Fibroblast of lung (primary cell): ENCODE measurements at regions not wholly inside any gene's neighbourhood (a gene's known extent, or its start where the extent isn't known, plus 50 kb on each side); places are given as distances from the start of the nearest gene placed in this dataset.

Experiments
- DNase-seq, 2 donors: peaks; one replicate each; pipeline versions ENCODE4 v3.0.0 to v3.0.0-alpha.2; 2010; ENCODE audit warnings: low read depth in 2 of 2
- H2AFZ ChIP-seq: 2 replicates; pipeline ENCODE4 v1.5.1; 2012; ENCODE audit warnings: low read length, control low read depth, inconsistent platforms
- H3K27ac ChIP-seq: 2 replicates; pipeline ENCODE4 v1.5.1; 2011; ENCODE audit warnings: low read length, control low read depth; ENCODE audit not compliant: insufficient read depth
- H3K27me3 ChIP-seq: 2 replicates; pipeline ENCODE4 v1.5.1; 2011; ENCODE audit warnings: mild to moderate bottlenecking, low read length; ENCODE audit not compliant: control insufficient read depth, insufficient read depth
- H3K36me3 ChIP-seq: 2 replicates; pipeline ENCODE4 v1.5.1; 2011; ENCODE audit warnings: low read length; ENCODE audit not compliant: control insufficient read depth, insufficient read depth
- H3K4me1 ChIP-seq: 2 replicates; pipeline ENCODE4 v1.5.1; 2011; ENCODE audit warnings: low read length; ENCODE audit not compliant: control insufficient read depth, insufficient read depth; ENCODE audit errors: extremely low read depth
- H3K4me2 ChIP-seq: 2 replicates; pipeline ENCODE4 v1.5.1; 2011; ENCODE audit warnings: low read length, control low read depth; ENCODE audit not compliant: insufficient read depth; ENCODE audit errors: extremely low read depth
- H3K4me3 ChIP-seq, 4 experiments: fragments of 200-600 bp in 1 of 4; sonication (generic) in 1 of 4; replicated peaks in 1 of 4; 2 replicates each; pipeline ENCODE4 v1.5.1; 2011 to 2016; ENCODE audit warnings: low read length in 4 of 4, low read depth in 3 of 4, mild to moderate bottlenecking in 3 of 4, control low read depth in 2 of 4, inconsistent platforms in 1 of 4, mixed read lengths in 1 of 4; ENCODE audit not compliant: insufficient read depth in 1 of 4; ENCODE audit errors: control extremely low read depth in 1 of 4
- H3K79me2 ChIP-seq: 2 replicates; pipeline ENCODE4 v1.5.1; 2012; ENCODE audit warnings: mild to moderate bottlenecking, low read length, inconsistent platforms; ENCODE audit not compliant: control insufficient read depth, insufficient read depth
- H3K9ac ChIP-seq: 2 replicates; pipeline ENCODE4 v1.5.1; 2011; ENCODE audit warnings: mild to moderate bottlenecking, low read length, control low read depth; ENCODE audit not compliant: insufficient read depth
- H3K9me3 ChIP-seq: 2 replicates; pipeline ENCODE4 v1.5.1; 2012; ENCODE audit warnings: low read depth, low read length; ENCODE audit not compliant: control insufficient read depth, insufficient read depth
- H4K20me1 ChIP-seq: 2 replicates; pipeline ENCODE4 v1.5.1; 2011; ENCODE audit warnings: low read length; ENCODE audit not compliant: control insufficient read depth, insufficient read depth; ENCODE audit errors: extremely low read depth
- EZH2 ChIP-seq: IDR thresholded peaks from 2 replicates; pipeline ENCODE4 v1.5.1; 2012; ENCODE audit warnings: low read length, control low read depth, mild to moderate bottlenecking; ENCODE audit errors: missing control alignments
- TF ChIP-seq, protein P1 (sequence below), 2 donors: IDR thresholded peaks in 1 of 2; conservative IDR thresholded peaks in 1 of 2; 1 replicate in 1 of 2; 2 replicates in 1 of 2; pipeline ENCODE4 v1.5.1; 2011 to 2012; ENCODE audit warnings: low read length in 2 of 2, control low read depth in 1 of 2, inconsistent platforms in 1 of 2, low read depth in 1 of 2, mild to moderate bottlenecking in 1 of 2

- DNase-seq = no peak
- Histone ChIP-seq H3K27me3 (no peaks in the 10 kb centered on the region), H3K36me3 (no peaks in the 10 kb centered on the region), H3K27ac (no peak overlapping the region), H3K79me2 (no peaks in the 10 kb centered on the region), H3K9me3 (no peaks in the 10 kb centered on the region), H3K4me2 (no peak overlapping the region), H3K4me3 (no peak overlapping the region), H4K20me1 (no peaks in the 10 kb centered on the region), H3K9ac (no peak overlapping the region), H3K4me1 (no peaks in the 10 kb centered on the region), H2AFZ (no peak overlapping the region)
- TF ChIP-seq EZH2 = no peak
- TF ChIP-seq, protein P1, sequence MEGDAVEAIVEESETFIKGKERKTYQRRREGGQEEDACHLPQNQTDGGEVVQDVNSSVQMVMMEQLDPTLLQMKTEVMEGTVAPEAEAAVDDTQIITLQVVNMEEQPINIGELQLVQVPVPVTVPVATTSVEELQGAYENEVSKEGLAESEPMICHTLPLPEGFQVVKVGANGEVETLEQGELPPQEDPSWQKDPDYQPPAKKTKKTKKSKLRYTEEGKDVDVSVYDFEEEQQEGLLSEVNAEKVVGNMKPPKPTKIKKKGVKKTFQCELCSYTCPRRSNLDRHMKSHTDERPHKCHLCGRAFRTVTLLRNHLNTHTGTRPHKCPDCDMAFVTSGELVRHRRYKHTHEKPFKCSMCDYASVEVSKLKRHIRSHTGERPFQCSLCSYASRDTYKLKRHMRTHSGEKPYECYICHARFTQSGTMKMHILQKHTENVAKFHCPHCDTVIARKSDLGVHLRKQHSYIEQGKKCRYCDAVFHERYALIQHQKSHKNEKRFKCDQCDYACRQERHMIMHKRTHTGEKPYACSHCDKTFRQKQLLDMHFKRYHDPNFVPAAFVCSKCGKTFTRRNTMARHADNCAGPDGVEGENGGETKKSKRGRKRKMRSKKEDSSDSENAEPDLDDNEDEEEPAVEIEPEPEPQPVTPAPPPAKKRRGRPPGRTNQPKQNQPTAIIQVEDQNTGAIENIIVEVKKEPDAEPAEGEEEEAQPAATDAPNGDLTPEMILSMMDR (conservative IDR thresholded peaks at IDR 0.05 in 1 of 2, IDR thresholded peaks at IDR 0.05 in 1 of 2; ENCODE audit: low read depth in 1 of 2, low read length in 2 of 2) = no peak
Observed at GRCh38 chr12:91690531-91690930, 455.1 kb downstream of the BTG1 start.

DNA sequence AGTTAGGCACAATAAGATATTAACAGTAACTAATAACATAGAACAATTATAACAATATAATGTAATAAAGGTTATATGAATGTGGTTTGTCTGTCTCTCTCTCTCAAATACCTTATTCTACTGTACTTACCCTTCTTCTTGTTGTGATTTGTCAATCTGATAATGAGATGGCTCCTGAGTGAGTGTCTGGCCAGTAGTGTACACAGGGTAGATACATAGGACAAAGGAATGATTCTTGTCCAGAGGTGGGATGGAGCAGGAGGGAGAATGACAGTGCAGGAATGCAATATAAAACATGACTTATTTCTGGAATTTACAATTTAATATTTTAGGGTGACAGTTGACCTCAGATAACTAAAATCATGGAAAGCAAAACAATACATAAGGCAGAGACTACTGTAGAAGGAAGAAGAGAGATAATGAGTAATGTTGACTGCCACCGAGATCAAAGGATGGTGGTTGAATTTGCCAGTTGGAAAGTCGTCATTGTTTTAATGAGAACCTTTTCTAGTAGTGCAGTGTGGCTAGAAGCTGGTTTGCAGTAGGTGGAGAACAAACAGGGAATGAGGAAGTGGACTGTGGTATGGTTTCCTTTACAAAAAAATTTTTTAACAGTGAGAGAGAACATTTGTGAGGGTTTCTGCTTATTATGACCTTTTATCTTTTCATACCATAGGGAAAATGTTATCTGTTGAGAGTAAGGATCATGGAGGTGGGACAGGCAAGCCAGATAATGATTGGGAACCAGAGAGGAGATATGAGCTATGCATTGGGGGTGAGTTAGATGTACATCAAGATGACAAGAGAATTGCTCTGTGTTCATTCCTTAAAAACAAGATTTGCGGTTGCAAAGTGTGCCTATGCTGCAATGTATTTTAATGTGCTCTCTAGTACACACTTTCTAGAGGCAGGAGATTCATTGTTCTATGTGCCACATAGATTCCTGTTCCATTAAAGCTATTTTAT lies 458.3 kb downstream of the BTG1 start:
- no peak for TF ChIP-seq EZH2
- TF ChIP-seq, protein P1 (conservative IDR thresholded peaks at IDR 0.05 in 1 of 2, IDR thresholded peaks at IDR 0.05 in 1 of 2; ENCODE audit: low read depth in 1 of 2, low read length in 2 of 2) = no peak
- no peak overlapping the region for H3K4me3 ChIP-seq
- no peaks in the 10 kb centered on the region for H3K36me3 ChIP-seq
- no peak overlapping the region for H3K27ac ChIP-seq
- no peak overlapping the region for H3K9ac ChIP-seq
- H4K20me1 ChIP-seq = no peaks in the 10 kb centered on the region
- no peaks in the 10 kb centered on the region for H3K9me3 ChIP-seq
- peak in 1 of 2 donors; percentile 70 for DNase-seq
- H3K79me2 ChIP-seq = no peaks in the 10 kb centered on the region
- H3K4me1 ChIP-seq = no peaks in the 10 kb centered on the region
- H3K4me2 ChIP-seq = no peak overlapping the region
- no peaks in the 10 kb centered on the region for H3K27me3 ChIP-seq
- H2AFZ ChIP-seq = no peak overlapping the region

- Histone ChIP-seq H3K4me1 (no peaks in the 10 kb centered on the region), H2AFZ (no peak overlapping the region), H3K9me3 (no peaks in the 10 kb centered on the region), H3K4me2 (no peak overlapping the region), H4K20me1 (no peaks in the 10 kb centered on the region), H3K9ac (no peak overlapping the region), H3K27ac (no peak overlapping the region), H3K36me3 (no peaks in the 10 kb centered on the region), H3K4me3 (no peak overlapping the region), H3K79me2 (no peaks in the 10 kb centered on the region), H3K27me3 (no peaks in the 10 kb centered on the region)
- peak; percentile 5 to 66 for DNase-seq
- no peak for TF ChIP-seq EZH2
- TF ChIP-seq, protein P1 (conservative IDR thresholded peaks at IDR 0.05 in 1 of 2, IDR thresholded peaks at IDR 0.05 in 1 of 2; ENCODE audit: low read depth in 1 of 2, low read length in 2 of 2) = no peak
Observed at GRCh38 chr12:91685917-91686316, 459.7 kb downstream of the BTG1 start.
